ENCODE measurements at regions not wholly inside any gene's neighbourhood (a gene's known extent, or its start where the extent isn't known, plus 50 kb on each side); places are given as distances from the start of the nearest gene placed in this dataset.

DNA sequence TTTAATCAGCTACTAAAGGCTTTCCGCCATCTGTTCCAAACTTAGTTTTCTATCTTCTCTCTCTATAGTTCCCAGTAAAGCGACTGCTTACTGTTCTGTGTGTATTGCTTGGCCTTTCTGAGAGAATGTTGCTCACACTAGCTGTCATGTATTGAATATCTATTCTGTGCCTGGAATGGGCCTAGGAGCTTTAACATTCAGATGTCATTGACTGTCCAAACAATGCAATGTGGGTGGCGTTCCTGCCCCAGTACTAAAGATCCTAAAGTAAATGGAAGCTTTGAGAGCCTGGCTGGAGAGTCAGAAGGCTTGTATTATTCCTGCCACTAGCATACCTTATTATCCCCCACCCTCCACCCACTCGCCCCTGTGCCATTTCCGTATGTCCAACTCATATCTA, 163.5 kb downstream of the SDHAF3 start:
- no peak for DNase-seq (ENCODE audit: low read depth)
- TF ChIP-seq, protein P1, sequence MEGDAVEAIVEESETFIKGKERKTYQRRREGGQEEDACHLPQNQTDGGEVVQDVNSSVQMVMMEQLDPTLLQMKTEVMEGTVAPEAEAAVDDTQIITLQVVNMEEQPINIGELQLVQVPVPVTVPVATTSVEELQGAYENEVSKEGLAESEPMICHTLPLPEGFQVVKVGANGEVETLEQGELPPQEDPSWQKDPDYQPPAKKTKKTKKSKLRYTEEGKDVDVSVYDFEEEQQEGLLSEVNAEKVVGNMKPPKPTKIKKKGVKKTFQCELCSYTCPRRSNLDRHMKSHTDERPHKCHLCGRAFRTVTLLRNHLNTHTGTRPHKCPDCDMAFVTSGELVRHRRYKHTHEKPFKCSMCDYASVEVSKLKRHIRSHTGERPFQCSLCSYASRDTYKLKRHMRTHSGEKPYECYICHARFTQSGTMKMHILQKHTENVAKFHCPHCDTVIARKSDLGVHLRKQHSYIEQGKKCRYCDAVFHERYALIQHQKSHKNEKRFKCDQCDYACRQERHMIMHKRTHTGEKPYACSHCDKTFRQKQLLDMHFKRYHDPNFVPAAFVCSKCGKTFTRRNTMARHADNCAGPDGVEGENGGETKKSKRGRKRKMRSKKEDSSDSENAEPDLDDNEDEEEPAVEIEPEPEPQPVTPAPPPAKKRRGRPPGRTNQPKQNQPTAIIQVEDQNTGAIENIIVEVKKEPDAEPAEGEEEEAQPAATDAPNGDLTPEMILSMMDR (IDR thresholded peaks at IDR 0.05; ENCODE audit: low read length, missing control alignments) = no peak

DNA sequence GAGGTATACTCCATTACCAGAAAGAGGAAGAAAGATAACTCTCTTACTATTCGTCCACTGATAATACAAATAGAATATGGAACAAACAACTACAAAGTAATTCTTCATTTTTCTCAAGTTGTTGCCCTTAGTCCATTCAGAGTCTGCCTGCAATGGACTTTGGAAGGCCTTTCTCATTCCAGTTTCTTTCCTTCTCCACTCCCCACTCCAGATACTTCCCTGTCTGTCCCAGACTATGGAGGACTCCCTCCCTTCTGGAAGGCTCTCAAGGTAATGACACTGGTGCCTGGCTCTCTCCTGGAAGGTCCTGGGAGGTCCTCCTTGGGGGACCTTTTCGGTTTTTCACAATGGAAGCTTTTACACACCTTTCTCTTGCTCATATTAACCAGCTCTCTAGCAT, 167.8 kb downstream of the SDHAF3 start:
- no peak overlapping the region for H3K4me3 ChIP-seq (replicated peaks; ENCODE audit: low read depth, low read length)
- TF ChIP-seq, protein P1 (IDR thresholded peaks at IDR 0.05; ENCODE audit: low read length, missing control alignments) = no peak
- DNase-seq (ENCODE audit: low read depth) = no peak

More for the DNA sequence above, 163.5 kb downstream of the SDHAF3 start:
- H3K4me3 ChIP-seq (replicated peaks; ENCODE audit: low read depth, low read length) = no peak overlapping the region

DNA sequence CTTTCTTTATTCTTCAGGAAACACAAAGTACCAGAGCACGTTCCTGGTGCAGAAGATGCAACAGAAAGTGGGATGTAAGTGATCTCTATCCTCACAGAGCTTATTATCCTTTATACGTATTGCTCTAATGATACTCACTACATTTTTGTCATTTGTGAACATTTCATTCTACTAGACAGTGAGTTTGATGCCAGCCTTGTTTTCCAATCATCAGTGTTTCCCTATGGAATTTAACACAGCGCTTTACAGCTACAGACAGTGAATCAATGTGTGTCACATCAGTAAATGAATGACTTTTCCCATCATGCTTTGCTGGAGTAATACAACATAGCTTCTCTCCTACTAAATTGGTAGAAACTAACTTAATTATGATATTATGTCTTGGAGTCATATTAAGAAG, 175.5 kb downstream of the SDHAF3 start:
- DNase-seq (ENCODE audit: low read depth) = no peak
- H3K4me3 ChIP-seq (replicated peaks; ENCODE audit: low read depth, low read length) = no peak overlapping the region
- TF ChIP-seq, protein P1 (IDR thresholded peaks at IDR 0.05; ENCODE audit: low read length, missing control alignments) = no peak

DNA sequence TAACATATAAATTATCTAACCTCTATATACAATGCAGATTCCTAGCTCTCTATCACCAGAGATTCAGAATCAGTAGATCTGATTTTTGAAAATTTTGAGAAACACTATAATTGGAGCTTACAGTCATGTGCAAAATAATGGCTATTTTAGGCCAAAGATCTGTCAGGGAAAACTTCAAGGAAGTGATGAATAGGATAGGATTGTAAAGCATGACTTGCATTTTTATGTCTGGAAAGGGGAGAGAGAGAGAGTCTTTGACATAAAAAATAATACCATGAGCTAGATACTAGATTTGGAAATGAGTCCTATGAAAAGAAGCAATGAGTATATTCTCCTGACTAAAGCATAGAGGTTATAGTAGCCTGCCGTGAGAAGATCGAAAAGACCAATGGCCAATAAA, 181.1 kb downstream of the SDHAF3 start:
- peak; percentile 62 for DNase-seq (ENCODE audit: low read depth)
- H3K4me3 ChIP-seq (replicated peaks; ENCODE audit: low read depth, low read length) = no peak overlapping the region
- TF ChIP-seq, protein P1 (IDR thresholded peaks at IDR 0.05; ENCODE audit: low read length, missing control alignments) = no peak

DNA sequence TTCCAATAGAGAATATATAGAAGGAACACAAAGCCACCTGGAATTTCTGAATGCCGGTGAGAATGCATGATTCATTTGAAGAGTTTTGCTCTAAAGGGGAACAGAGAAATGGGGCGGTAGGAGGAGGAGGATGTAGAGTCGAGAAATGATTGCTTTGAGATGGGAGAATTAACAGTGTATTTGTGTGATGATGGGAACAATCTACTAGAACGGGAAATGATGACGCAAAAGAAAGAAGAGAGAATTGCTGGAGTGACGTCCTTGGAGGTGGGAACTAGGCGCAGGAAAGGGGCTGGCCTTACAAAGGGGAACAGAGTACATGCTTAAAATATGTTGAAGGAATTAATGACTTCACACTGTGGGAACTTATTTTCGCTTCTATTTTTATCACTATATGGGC, 188.1 kb downstream of the SDHAF3 start:
- no peak overlapping the region for H3K4me3 ChIP-seq (replicated peaks; ENCODE audit: low read depth, low read length)
- DNase-seq (ENCODE audit: low read depth) = no peak
- TF ChIP-seq, protein P1 (IDR thresholded peaks at IDR 0.05; ENCODE audit: low read length, missing control alignments) = no peak

DNA sequence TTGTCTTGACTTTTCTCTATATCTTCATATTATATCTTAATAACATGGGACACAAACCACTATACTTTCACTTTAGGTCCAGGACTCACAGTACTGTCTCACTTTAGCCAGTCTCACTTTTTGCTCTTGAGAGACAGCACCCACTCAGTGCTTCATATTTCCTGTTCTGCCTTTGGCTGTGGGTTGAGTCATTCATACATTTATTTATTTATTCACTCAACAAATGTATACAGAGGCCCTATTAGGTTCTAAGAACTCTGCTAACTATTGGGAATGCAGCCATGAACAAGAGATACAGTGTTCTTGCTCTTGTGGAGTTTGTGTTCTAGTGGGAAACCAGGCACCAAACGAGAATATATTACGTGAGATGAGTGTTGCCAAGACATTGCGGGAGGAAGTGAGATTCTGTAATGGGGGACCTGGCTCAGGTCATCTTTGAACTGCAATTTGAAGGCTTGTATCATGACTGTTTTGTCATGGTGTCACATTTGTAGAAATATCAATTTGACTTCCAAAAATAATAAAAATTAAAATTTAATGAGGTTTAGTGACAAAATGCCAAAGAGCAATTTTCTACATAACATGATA, 190.1 kb downstream of the SDHAF3 start:
- peak; percentile 35 for DNase-seq (ENCODE audit: low read depth)
- H3K4me3 ChIP-seq (replicated peaks; ENCODE audit: low read depth, low read length) = no peak overlapping the region

DNA sequence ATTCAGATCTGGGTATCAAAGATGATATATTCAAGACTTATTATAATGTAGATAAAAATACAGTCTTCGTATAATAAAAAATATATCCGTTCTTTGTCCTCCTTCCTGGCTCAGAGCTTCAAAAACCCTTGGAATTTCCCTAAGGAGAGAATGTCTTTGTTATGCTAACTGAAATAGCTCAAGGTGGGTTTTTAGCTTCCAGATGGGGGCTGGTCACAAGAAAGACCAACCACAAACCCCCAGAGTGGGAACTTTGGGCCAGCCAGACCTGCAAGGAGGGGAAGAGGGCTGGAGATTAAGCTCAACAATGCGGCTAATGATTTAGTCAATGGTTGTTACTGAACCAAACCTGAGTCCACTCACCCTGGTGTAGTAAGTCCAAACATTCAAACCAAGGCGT, 196.4 kb downstream of the SDHAF3 start:
- H3K4me3 ChIP-seq (replicated peaks; ENCODE audit: low read depth, low read length) = no peak overlapping the region
- no peak for DNase-seq (ENCODE audit: low read depth)
- TF ChIP-seq, protein P1 (IDR thresholded peaks at IDR 0.05; ENCODE audit: low read length, missing control alignments) = no peak

More for the DNA sequence above, 190.1 kb downstream of the SDHAF3 start:
- TF ChIP-seq, protein P1 (IDR thresholded peaks at IDR 0.05; ENCODE audit: low read length, missing control alignments) = no peak
